ENCODE measurements at regions not wholly inside any gene's neighbourhood (a gene's known extent, or its start where the extent isn't known, plus 50 kb on each side); places are given as distances from the start of the nearest gene placed in this dataset.

- no peaks in the 10 kb centered on the region for H3F3A ChIP-seq (ENCODE audit: insufficient read depth, low read length)
- no peak overlapping the region for H3K4me2 ChIP-seq (ENCODE audit: low read length)
- H4K20me1 ChIP-seq (ENCODE audit: insufficient read depth, low read length), result no peaks in the 10 kb centered on the region
- no peaks in the 10 kb centered on the region for H3K4me1 ChIP-seq (ENCODE audit: insufficient read depth, low read length, severe bottlenecking)
- no peaks in the 10 kb centered on the region for H3K9me2 ChIP-seq (ENCODE audit: low read depth, low read length)
- TF ChIP-seq EZH2 (IDR thresholded peaks at IDR 0.05; ENCODE audit: borderline replicate concordance, low read length) (no peak), CTCF (IDR thresholded peaks at IDR 0.05; ENCODE audit: low read length) (no peak)
- no peaks in the 10 kb centered on the region for H3K79me2 ChIP-seq (ENCODE audit: insufficient read depth, low read length)
- H3K27ac ChIP-seq (ENCODE audit: low read depth, low read length, poor library complexity, severe bottlenecking), result no peak overlapping the region
- H3K9ac ChIP-seq (ENCODE audit: low read length), result no peak overlapping the region
- no peaks in the 10 kb centered on the region for H3K9me3 ChIP-seq (ENCODE audit: low read length)
- H3K27me3 ChIP-seq (ENCODE audit: insufficient read depth, low read length), result no peaks in the 10 kb centered on the region; the same call in 1 of the 2 replicates
- no peak overlapping the region for H3K4me3 ChIP-seq (ENCODE audit: low read depth, low read length, poor library complexity, severe bottlenecking)
- no peak overlapping the region for H2AFZ ChIP-seq (ENCODE audit: low read length)
- no peaks in the 10 kb centered on the region for H3K36me3 ChIP-seq (ENCODE audit: insufficient read depth, low read length)
Observed at GRCh38 chr12:24396224-24396623, 446.8 kb upstream of the SOX5 start.

DNA sequence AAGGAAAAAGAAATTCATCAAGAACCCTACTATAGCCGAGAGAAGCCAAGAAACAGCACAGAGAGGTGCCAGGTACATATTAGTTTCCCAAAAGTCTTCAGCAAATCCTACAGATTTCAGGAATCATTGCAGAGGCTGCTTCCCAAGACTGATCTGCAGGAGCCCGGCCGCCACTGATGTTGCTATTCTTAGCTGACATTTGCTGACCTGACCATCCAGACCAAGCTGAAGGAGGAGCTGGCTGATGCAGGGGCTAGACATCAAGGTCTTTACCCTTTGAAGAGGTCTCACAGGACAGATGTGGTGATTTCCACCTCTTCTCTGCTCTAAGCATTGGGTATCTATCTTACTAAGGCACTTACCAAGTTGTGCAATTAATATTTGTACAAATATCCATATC is 444.8 kb upstream of the SOX5 start:
- Histone ChIP-seq H3K27ac (ENCODE audit: low read depth, low read length, poor library complexity, severe bottlenecking) (no peak overlapping the region), H3K36me3 (ENCODE audit: insufficient read depth, low read length) (no peaks in the 10 kb centered on the region), H3F3A (ENCODE audit: insufficient read depth, low read length) (no peaks in the 10 kb centered on the region), H3K9me3 (ENCODE audit: low read length) (no peaks in the 10 kb centered on the region), H3K79me2 (ENCODE audit: insufficient read depth, low read length) (no peaks in the 10 kb centered on the region), H3K9ac (ENCODE audit: low read length) (no peak overlapping the region), H4K20me1 (ENCODE audit: insufficient read depth, low read length) (no peaks in the 10 kb centered on the region), H3K4me2 (ENCODE audit: low read length) (no peak overlapping the region), H3K9me2 (ENCODE audit: low read depth, low read length) (no peaks in the 10 kb centered on the region), H2AFZ (ENCODE audit: low read length) (no peak overlapping the region), H3K27me3 (ENCODE audit: insufficient read depth, low read length) (no peaks in the 10 kb centered on the region; the same call in 1 of the 2 replicates), H3K4me3 (ENCODE audit: low read depth, low read length, poor library complexity, severe bottlenecking) (no peak overlapping the region), H3K4me1 (ENCODE audit: insufficient read depth, low read length, severe bottlenecking) (no peaks in the 10 kb centered on the region)
- TF ChIP-seq EZH2 (IDR thresholded peaks at IDR 0.05; ENCODE audit: borderline replicate concordance, low read length), result no peak

GRCh38 chr12:24393071-24393470 is 443.6 kb upstream of the SOX5 start:
- Histone ChIP-seq H3F3A (ENCODE audit: insufficient read depth, low read length) (no peaks in the 10 kb centered on the region), H3K27me3 (ENCODE audit: insufficient read depth, low read length) (no peaks in the 10 kb centered on the region), H3K36me3 (ENCODE audit: insufficient read depth, low read length) (no peaks in the 10 kb centered on the region), H3K4me2 (ENCODE audit: low read length) (no peak overlapping the region), H3K79me2 (ENCODE audit: insufficient read depth, low read length) (no peaks in the 10 kb centered on the region), H3K9ac (ENCODE audit: low read length) (no peak overlapping the region), H3K9me2 (ENCODE audit: low read depth, low read length) (no peaks in the 10 kb centered on the region), H3K9me3 (ENCODE audit: low read length) (no peaks in the 10 kb centered on the region), H4K20me1 (ENCODE audit: insufficient read depth, low read length) (no peaks in the 10 kb centered on the region), H3K4me3 (ENCODE audit: low read depth, low read length, poor library complexity, severe bottlenecking) (no peak overlapping the region), H3K4me1 (ENCODE audit: insufficient read depth, low read length, severe bottlenecking) (no peaks in the 10 kb centered on the region), H2AFZ (ENCODE audit: low read length) (no peak overlapping the region), H3K27ac (ENCODE audit: low read depth, low read length, poor library complexity, severe bottlenecking) (no peak overlapping the region)
- TF ChIP-seq EZH2 (IDR thresholded peaks at IDR 0.05; ENCODE audit: borderline replicate concordance, low read length) (no peak), CTCF (IDR thresholded peaks at IDR 0.05; ENCODE audit: low read length) (no peak)

DNA sequence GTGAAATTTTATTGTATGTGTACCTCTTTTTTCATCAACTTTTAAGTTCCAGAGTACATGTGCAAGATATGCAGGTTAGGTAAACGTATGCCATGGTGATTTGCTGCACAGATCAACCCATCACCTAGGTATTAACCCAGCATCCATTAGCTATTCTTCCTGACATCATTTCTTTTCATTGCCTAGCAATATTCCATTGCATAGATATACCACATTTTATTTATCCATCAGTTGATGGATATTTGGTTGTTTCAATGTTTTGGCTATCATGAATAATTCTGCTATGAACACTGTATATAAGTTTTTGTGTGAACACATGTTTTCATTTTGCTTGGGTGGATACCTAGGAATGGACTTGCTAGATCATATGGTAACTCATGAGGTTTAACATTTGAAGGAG is 439.9 kb upstream of the SOX5 start:
- Histone ChIP-seq H3K4me3 (ENCODE audit: low read depth, low read length, poor library complexity, severe bottlenecking) (no peak overlapping the region), H3K27me3 (ENCODE audit: insufficient read depth, low read length) (no peaks in the 10 kb centered on the region), H3K79me2 (ENCODE audit: insufficient read depth, low read length) (no peaks in the 10 kb centered on the region), H4K20me1 (ENCODE audit: insufficient read depth, low read length) (no peaks in the 10 kb centered on the region), H3F3A (ENCODE audit: insufficient read depth, low read length) (no peaks in the 10 kb centered on the region), H3K9ac (ENCODE audit: low read length) (no peak overlapping the region), H3K27ac (ENCODE audit: low read depth, low read length, poor library complexity, severe bottlenecking) (no peak overlapping the region), H3K9me2 (ENCODE audit: low read depth, low read length) (no peaks in the 10 kb centered on the region), H3K4me2 (ENCODE audit: low read length) (no peak overlapping the region), H3K36me3 (ENCODE audit: insufficient read depth, low read length) (no peaks in the 10 kb centered on the region), H3K4me1 (ENCODE audit: insufficient read depth, low read length, severe bottlenecking) (no peaks in the 10 kb centered on the region), H3K9me3 (ENCODE audit: low read length) (no peaks in the 10 kb centered on the region), H2AFZ (ENCODE audit: low read length) (no peak overlapping the region)
- TF ChIP-seq EZH2 (IDR thresholded peaks at IDR 0.05; ENCODE audit: borderline replicate concordance, low read length), result no peak
- TF ChIP-seq CTCF (IDR thresholded peaks at IDR 0.05; ENCODE audit: low read length), result no peak
